DMS 273 (cell line): ENCODE measurements at regions not wholly inside any gene's neighbourhood (a gene's known extent, or its start where the extent isn't known, plus 50 kb on each side); places are given as distances from the start of the nearest gene placed in this dataset.

Experiments used
- DNase-seq: peaks from one replicate; lab custom pipeline; 2025; ENCODE audit not compliant: unreplicated experiment; lab: John Stamatoyannopoulos, UW

- DNase-seq = no peak
Observed at GRCh38 chr1:193359631-193360030, 173.2 kb upstream of the B3GALT2 start.

DNA sequence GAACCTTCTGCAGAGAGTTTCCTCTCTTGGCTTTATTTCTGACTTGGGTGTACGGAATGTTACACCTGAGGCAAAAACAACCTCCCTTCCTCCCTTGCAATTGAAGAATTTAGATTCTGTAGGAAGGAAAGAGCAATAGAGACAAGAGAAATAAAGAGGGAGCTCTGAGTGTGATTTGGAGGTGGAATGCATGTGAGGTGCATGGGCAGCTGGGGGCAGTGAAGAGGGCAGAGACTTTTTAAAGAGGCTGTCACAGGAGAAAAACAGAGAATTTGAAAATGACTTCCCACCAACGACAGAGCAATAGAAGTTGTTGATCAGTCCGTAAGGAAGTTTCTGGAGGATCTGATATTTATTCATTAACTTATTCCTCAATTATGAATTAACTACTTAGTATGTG, 172.0 kb upstream of the B3GALT2 start:
- DNase-seq = no peak

GRCh38 chr1:193356249-193356648, 169.8 kb upstream of the B3GALT2 start:
- no peak for DNase-seq

DNA sequence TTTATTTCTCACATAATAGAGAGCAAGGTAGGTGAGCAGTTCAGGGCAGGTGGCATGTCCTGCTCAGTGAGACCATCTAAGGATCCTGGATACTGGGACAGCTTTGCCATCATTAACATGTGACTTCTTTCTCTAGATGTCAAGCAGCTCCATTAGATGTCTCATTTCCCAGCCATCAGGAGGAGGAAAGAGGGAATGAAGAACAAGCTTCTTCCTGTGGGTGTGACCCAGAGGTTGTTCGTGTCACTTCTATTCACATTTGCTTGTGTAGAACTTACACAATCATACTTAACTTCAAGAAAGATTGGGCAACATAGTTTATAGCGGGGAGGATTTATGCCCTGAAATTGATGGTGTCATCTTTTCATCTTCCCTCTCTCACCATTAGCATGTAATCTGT, 169.2 kb upstream of the B3GALT2 start:
- no peak for DNase-seq

DNA sequence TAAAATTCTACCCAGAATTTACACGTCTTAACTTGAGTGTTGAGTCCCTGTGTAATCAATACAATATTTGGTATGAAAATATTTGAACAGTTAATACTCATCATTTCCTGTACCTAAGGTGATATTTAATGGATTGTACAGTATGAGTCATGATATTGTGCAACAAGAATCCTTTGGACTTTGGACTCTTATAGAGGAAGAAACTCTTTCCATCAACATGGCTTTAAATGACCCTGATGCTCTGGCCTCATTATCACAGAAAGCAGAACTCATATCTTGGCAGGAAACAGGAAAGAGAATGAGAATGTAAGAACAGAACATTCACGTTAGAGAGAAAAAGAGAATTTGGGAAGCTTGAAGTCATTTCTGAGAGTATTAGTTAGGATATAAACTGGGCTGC, 168.8 kb upstream of the B3GALT2 start:
- no peak for DNase-seq

DNA sequence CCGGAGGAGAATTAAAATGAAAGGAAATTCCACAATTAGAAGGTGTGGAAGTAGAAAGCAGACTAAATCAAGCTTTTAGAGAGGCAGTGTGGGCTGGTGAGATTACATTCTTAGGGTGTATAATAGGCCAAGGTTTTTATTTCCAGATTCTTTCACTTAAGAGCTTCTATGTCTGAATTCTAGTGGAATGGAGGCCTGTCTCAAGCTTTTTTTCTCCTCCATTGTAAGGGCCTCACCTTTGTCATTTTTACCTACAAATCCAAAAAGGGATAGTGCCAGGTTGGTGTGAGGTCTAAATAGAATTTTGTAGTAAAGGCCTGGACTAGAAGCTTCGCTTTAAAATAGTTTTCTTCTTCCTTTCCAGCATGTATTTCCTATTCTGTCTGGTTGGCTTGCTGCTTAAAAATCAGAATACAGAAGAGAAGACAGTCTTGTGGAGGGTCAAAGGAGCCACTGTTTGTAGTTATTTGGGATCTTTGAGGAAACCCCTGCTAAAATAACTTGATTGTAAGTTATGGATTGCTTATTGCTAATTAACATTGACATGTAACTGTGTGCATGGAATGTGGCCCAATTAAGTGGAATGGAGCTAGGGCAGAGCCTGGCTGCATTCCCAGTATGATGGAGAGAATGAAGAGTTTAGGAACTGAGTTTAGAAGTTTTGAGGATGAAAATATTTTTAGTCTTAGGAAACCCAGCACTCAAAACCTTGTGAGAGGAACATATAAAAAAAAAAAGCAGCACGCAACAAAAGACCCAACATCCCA, 162.5 kb upstream of the B3GALT2 start:
- no peak for DNase-seq

DNA sequence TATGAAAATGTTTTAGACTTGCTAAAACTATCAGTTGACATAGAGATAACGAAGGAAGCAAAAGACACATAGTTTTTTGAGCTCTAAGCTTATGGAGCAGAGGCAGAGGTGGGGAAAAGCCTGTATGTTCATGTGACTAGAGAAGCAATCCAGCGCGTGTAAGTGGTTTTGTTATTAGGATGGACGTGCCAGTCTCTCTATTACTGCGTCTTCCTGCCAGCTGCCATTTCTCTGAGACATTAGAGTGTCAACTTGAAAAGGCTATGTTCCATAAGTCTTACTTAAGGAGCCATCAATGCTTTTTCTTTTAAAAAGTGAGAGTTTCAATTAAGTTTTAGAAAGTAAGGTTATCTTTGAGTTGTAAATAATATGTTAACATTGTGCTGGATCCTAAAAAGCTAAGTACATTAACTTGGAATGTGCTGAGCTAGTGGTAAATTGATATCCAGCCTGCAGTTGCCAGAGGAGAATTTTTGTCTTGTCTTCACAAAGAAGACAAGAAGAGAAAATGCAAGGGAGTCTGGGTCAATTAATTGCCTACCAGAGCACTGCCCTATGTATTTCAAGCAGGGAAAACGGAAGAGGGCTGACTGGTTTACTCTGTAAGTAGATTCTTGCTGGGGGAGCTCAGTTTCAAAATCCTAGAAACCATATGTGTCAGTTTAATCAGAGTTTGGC, 161.8 kb upstream of the B3GALT2 start:
- no peak for DNase-seq

DNA sequence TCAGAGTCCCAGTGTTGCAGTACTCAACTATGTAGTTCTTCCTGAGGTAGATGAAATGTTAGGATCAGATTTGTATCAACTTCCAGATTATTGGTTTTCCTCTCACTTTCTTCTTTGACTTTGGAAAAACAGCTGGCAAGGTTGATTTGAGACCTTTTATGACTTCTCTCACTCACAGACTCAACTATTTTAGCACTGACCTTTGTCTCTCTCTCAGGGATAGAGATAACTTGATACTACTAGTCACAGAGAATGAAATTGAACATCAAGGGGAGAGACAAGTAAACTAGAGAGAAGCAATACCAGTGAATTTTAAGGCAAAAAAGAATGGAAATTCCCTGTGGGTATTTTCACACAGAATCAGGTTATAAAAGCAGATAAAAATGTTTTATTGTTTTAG, 159.7 kb upstream of the B3GALT2 start:
- DNase-seq = no peak

DNA sequence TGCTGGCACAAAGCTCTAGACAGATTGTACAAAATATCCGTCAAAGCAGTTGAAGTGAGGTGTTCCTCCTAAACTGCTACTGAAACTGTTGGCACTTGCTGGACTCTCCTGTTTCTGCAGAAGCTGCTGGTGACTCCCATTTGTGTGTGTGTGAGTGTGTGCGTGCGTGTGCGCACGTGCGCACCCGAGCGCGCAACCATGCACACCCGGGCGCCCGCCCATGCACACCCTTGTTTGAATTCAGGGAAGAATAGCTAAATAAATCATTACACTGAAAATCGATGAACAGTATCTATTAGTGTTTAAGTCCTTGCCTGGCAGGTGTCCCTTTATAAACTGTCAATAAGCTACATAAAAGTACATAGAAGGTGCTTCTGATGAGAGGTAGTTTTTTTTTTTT, 156.4 kb upstream of the B3GALT2 start:
- no peak for DNase-seq

DNA sequence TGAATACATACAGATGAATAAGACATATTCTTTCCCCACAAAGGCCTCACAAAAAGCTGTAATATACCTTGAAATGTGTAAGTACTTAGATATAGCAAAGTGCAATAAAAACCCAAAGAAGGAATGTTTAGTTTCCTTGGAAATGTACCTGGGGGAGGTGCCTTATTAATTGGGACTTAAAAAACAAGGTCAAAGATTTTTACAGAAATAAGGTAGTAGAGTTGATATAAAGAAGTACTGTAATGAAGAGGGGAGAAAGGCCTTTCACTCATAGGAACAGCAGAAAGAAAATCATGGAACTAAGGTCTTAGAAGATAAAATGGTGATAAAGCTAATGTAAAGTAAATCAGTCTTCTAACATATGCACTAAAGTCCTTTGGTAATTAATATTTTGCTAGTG, 153.9 kb upstream of the B3GALT2 start:
- no peak for DNase-seq

DNA sequence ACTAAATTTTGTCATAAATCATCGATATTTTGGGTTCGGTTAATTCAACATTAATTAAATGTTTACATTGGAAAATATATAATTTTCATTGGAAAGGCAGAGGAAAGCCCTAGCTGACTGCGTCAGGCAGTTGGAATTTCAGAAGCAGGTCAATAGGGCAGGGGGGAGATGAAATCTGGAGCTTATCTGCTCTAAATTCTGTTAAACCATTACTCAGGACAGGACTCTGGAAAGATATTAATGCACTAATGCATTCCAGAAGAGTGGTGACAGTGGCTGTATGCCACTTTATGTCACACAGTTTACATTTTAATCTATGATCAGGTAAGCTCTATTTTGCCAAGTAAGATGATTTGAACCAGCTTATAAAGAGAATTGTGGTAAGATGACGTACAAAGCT, 153.0 kb upstream of the B3GALT2 start:
- DNase-seq = no peak

GRCh38 chr1:193338194-193338593, 151.8 kb upstream of the B3GALT2 start:
- peak; percentile 24 for DNase-seq

DNA sequence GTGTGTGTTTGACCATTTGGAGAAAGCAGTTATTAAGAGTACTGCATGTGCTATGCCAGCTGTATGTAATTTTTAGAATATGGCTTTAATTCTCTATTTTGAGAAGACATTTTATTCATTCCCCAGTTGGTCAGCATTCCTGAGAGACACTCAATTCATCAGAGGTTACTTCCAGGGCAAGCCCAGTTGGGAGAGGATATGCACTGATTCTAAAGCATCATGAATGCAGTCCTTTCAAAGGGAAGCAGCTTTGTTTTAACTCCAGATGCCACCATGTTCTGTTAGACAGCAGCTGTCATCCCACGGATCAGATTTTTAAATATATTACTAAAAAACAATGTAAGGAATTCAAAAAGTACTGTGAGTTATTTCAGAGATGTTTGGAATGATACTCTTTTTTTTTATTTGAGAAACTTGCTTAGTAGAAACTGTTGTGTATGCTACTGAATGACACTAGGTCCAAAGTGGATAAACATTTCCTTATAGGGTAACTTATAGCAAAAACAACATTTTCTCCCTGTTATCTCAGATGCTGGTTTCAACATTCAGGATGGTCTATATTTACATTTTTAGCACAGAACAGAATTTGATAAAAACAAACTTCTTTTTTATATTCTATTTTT, 149.5 kb upstream of the B3GALT2 start:
- DNase-seq = no peak

GRCh38 chr1:193333166-193333565, 146.8 kb upstream of the B3GALT2 start:
- DNase-seq = no peak

DNA sequence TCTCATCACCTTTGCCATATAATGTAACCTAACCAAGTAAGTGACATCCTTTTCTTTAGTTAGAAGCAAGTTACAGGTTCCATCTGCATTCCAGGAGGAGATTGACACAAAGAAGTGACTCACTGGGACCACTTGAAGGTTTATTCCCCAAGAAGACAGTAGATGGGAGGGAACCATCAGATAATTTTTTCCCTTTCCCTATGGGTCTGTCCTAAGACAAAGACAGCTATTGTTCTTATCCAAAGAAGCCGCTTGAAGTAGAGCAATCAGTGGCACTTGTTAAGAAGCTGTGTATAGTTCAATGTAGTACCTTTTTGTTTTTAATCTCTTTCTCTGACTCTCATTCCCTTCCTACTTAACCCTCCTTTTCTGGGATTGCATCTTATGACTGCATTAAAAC, 139.9 kb upstream of the B3GALT2 start:
- no peak for DNase-seq

GRCh38 chr1:193325771-193326170, 139.4 kb upstream of the B3GALT2 start:
- no peak for DNase-seq

GRCh38 chr1:193325042-193325441, 138.6 kb upstream of the B3GALT2 start:
- no peak for DNase-seq

DNA sequence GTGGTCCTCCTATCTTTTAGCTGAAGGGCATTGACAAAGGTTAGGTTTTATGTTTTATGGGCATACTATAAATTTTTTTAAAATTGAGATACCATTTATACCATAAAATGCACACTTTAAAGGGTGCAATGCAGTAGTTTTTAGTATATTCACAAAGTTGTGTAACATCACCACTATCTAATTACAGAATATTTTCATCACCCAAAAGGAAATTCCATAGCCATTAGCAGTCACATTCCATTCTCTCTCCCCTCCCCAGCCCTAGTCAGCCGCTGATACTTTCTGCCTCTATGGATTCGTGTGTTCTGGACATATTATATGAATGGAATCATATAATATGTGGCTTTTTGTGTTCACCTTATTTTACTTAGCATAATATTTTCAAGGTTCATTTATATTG, 135.8 kb upstream of the B3GALT2 start:
- no peak for DNase-seq

- DNase-seq = no peak
Observed at GRCh38 chr1:193321242-193321840, 134.9 kb upstream of the B3GALT2 start.

DNA sequence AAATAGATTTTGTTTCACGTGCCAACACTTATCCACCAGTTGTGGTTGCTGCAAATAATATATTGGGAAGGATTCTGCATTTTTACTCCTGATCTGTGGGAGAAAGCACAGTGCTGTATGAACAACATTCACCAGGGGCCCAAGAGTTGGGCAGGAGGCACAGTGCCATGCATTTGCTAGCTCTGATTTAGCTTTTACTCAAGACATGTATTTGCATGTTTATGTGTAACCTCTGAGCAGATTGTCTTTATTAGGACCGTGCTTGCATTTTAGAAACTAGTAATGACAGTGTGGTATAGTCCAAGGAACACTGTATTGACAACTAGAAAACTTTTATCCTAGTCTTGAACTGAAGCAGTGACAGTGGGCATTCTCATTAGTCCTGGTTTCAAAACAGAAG, 133.9 kb upstream of the B3GALT2 start:
- no peak for DNase-seq

GRCh38 chr1:193318347-193318746, 131.9 kb upstream of the B3GALT2 start:
- no peak for DNase-seq
